H9 (cell line): ENCODE measurements at regions not wholly inside any gene's neighbourhood (a gene's known extent, or its start where the extent isn't known, plus 50 kb on each side); places are given as distances from the start of the nearest gene placed in this dataset.

Source experiments
- DNase-seq: peaks from one replicate; pipeline ENCODE4 v3.0.0-alpha.2; 2017
- H2AFZ ChIP-seq: one replicate; pipeline ENCODE4 v1.6.1; 2013; ENCODE audit warnings: mild to moderate bottlenecking, low read length, control low read depth, moderate library complexity
- H2AK5ac ChIP-seq: 2 replicates; pipeline ENCODE4 v1.6.1; 2013; ENCODE audit warnings: low read length, control low read depth, mixed read lengths; ENCODE audit not compliant: insufficient read length
- H2BK120ac ChIP-seq: one replicate; pipeline ENCODE4 v1.6.1; 2013; ENCODE audit warnings: low read depth, mild to moderate bottlenecking, low read length, control low read depth, inconsistent platforms; ENCODE audit not compliant: poor library complexity, severe bottlenecking
- H2BK12ac ChIP-seq: 2 replicates; pipeline ENCODE4 v1.6.1; 2013; ENCODE audit warnings: low read length, control low read depth, mixed read lengths, low read depth; ENCODE audit not compliant: insufficient read length
- H2BK15ac ChIP-seq: 2 replicates; pipeline ENCODE4 v1.6.1; 2013; ENCODE audit warnings: low read depth, low read length, control low read depth
- H2BK20ac ChIP-seq: one replicate; pipeline ENCODE4 v1.6.1; 2013; ENCODE audit warnings: low read depth, mild to moderate bottlenecking, low read length, control low read depth, inconsistent platforms; ENCODE audit not compliant: poor library complexity, severe bottlenecking
- H2BK5ac ChIP-seq: 2 replicates; pipeline ENCODE4 v1.6.1; 2013; ENCODE audit warnings: low read length, control low read depth, mixed read lengths; ENCODE audit not compliant: insufficient read length
- H3K14ac ChIP-seq: 2 replicates; pipeline ENCODE4 v1.6.1; 2013; ENCODE audit warnings: low read length, control low read depth; ENCODE audit not compliant: insufficient read depth
- H3K18ac ChIP-seq: 2 replicates; pipeline ENCODE4 v1.6.1; 2013; ENCODE audit warnings: low read depth, mild to moderate bottlenecking, mixed read lengths, low read length, control low read depth; ENCODE audit not compliant: insufficient read length
- H3K23ac ChIP-seq: 2 replicates; pipeline ENCODE4 v1.6.1; 2013; ENCODE audit warnings: low read length, control low read depth, mixed read lengths, low read depth; ENCODE audit not compliant: insufficient read length
- H3K23me2 ChIP-seq: 2 replicates; pipeline ENCODE4 v1.6.1; 2013; ENCODE audit warnings: low read depth, mild to moderate bottlenecking, mixed read lengths, low read length, control low read depth; ENCODE audit not compliant: insufficient read length, poor library complexity, severe bottlenecking
- H3K27ac ChIP-seq: 2 replicates; pipeline ENCODE4 v1.5.1; 2013; ENCODE audit warnings: low read length, control low read depth, mixed read lengths, low read depth; ENCODE audit not compliant: insufficient read length
- H3K27me3 ChIP-seq: 2 replicates; pipeline ENCODE4 v1.6.1; 2013; ENCODE audit warnings: low read length, control low read depth, inconsistent platforms; ENCODE audit not compliant: insufficient read depth
- H3K4ac ChIP-seq: 2 replicates; pipeline ENCODE4 v1.6.1; 2013; ENCODE audit warnings: low read depth, mild to moderate bottlenecking, control low read depth, inconsistent platforms, low read length, moderate library complexity
- H3K4me1 ChIP-seq: 2 replicates; pipeline ENCODE4 v1.6.1; 2013; ENCODE audit warnings: low read length, control low read depth, inconsistent platforms; ENCODE audit not compliant: insufficient read depth
- H3K4me2 ChIP-seq: 2 replicates; pipeline ENCODE4 v1.6.1; 2013; ENCODE audit warnings: low read length, control low read depth, mixed read lengths; ENCODE audit not compliant: insufficient read length, insufficient read depth
- H3K56ac ChIP-seq: 2 replicates; pipeline ENCODE4 v1.6.1; 2013; ENCODE audit warnings: low read depth, mild to moderate bottlenecking, mixed read lengths, low read length, control low read depth; ENCODE audit not compliant: insufficient read length
- H3K79me1 ChIP-seq: 2 replicates; pipeline ENCODE4 v1.6.1; 2013; ENCODE audit warnings: low read depth, mild to moderate bottlenecking, moderate library complexity, low read length, control low read depth, inconsistent platforms; ENCODE audit not compliant: insufficient read depth, poor library complexity, severe bottlenecking
- H3K79me2 ChIP-seq: 2 replicates; pipeline ENCODE4 v1.6.1; 2013; ENCODE audit warnings: low read length, control low read depth, inconsistent platforms; ENCODE audit not compliant: insufficient read depth
- H3K9ac ChIP-seq: 2 replicates; pipeline ENCODE4 v1.6.1; 2013; ENCODE audit warnings: low read length, control low read depth, mixed read lengths; ENCODE audit not compliant: insufficient read length; ENCODE audit errors: extremely low read depth
- H3K9me3 ChIP-seq: one replicate; pipeline ENCODE4 v1.6.1; 2013; ENCODE audit warnings: low read depth, low read length, inconsistent platforms; ENCODE audit not compliant: control insufficient read depth
- H3T11ph ChIP-seq: one replicate; pipeline ENCODE4 v1.6.1; 2013; ENCODE audit warnings: mild to moderate bottlenecking, low read length, control low read depth, inconsistent platforms
- H4K20me1 ChIP-seq: one replicate; pipeline ENCODE4 v1.6.1; 2013; ENCODE audit not compliant: control insufficient read depth, insufficient read length, insufficient read depth
- H4K5ac ChIP-seq: 2 replicates; pipeline ENCODE4 v1.6.1; 2013; ENCODE audit warnings: low read depth, mild to moderate bottlenecking, mixed read lengths, low read length, control low read depth; ENCODE audit not compliant: insufficient read length
- H4K8ac ChIP-seq: replicated peaks from 2 replicates; pipeline ENCODE4 v1.6.1; 2013; ENCODE audit warnings: low read length, control low read depth, mixed read lengths, low read depth; ENCODE audit not compliant: insufficient read length
- H4K91ac ChIP-seq: 2 replicates; pipeline ENCODE4 v1.6.1; 2013; ENCODE audit warnings: low read depth, mild to moderate bottlenecking, moderate library complexity, mixed read lengths, low read length, control low read depth; ENCODE audit not compliant: insufficient read length
- H3K27ac Mint-ChIP-seq, 3 experiments: 2 replicates in 2 of 3; 3 replicates in 1 of 3; pipeline ENCODE4 v1.8.0; 2020 to 2021; ENCODE audit warnings: mixed read lengths in 3 of 3, mild to moderate bottlenecking in 1 of 3, moderate library complexity in 1 of 3
- H3K27me3 Mint-ChIP-seq: 2 replicates; pipeline ENCODE4 v1.8.0; 2021; ENCODE audit warnings: low read depth, mild to moderate bottlenecking, moderate library complexity, mixed read lengths
- H3K36me3 Mint-ChIP-seq, 3 experiments: 2 replicates in 2 of 3; 3 replicates in 1 of 3; pipeline ENCODE4 v1.8.0; 2020 to 2021; ENCODE audit warnings: low read depth in 3 of 3, mixed read lengths in 3 of 3; ENCODE audit not compliant: insufficient read depth in 1 of 3
- H3K4me1 Mint-ChIP-seq, 2 experiments: 2 replicates each; pipeline ENCODE4 v1.8.0; 2020; ENCODE audit warnings: mixed read lengths in 2 of 2
- H3K4me3 Mint-ChIP-seq, 2 experiments: 2 replicates in 1 of 2; 3 replicates in 1 of 2; pipeline ENCODE4 v1.8.0; 2020 to 2021; ENCODE audit warnings: mild to moderate bottlenecking in 2 of 2, mixed read lengths in 2 of 2, moderate library complexity in 1 of 2
- H3K9me3 Mint-ChIP-seq, 2 experiments: 2 replicates in 1 of 2; 3 replicates in 1 of 2; pipeline ENCODE4 v1.8.0; 2020; ENCODE audit warnings: mild to moderate bottlenecking in 2 of 2, mixed read lengths in 2 of 2, moderate library complexity in 1 of 2
- CTCF ChIP-seq: fragments of 200-600 bp; sonication (generic); conservative IDR thresholded peaks from 3 replicates; pipeline ENCODE4 v1.8.0; 2021; ENCODE audit warnings: antibody characterized with exemption, mild to moderate bottlenecking
- WGBS: extraction: QIAGEN DNeasy Blood & Tissue Kit; methylation state at CpG from one replicate; pipeline ENCODE4 v1.1.7; 2013; ENCODE audit warnings: missing lambda C conversion rate, low lambda C conversion rate, mixed read lengths; ENCODE audit not compliant: insufficient read length; ENCODE audit errors: extremely low coverage; 5-methylcytosine and 5-hydroxymethylcytosine counted together

GRCh38 chr5:32522429-32523143 lies 62.8 kb upstream of the SUB1 start:
- H4K20me1 ChIP-seq: no peaks in the 10 kb centered on the region
- no peaks in the 10 kb centered on the region for H3K27me3 ChIP-seq
- no CpG with 5 or more reads among the region's 28 CpGs for WGBS
- H2AK5ac ChIP-seq: no peak overlapping the region
- peaks cover 0 to 4% of the 10 kb centered on the region in 2 experiments; a peak in 1 of 4 replicates for H3K4me1 Mint-ChIP-seq
- H2BK12ac ChIP-seq: no peak overlapping the region
- no peak overlapping the region for H4K5ac ChIP-seq
- no peak overlapping the region for H2BK5ac ChIP-seq
- no peak overlapping the region for H3K27ac Mint-ChIP-seq
- no peak overlapping the region for H2BK20ac ChIP-seq
- no peak overlapping the region for H4K91ac ChIP-seq
- no peaks in the 10 kb centered on the region for H3K4me1 ChIP-seq
- H3K56ac ChIP-seq: no peak overlapping the region
- no peak overlapping the region for H3K4ac ChIP-seq
- H2AFZ ChIP-seq: no peak overlapping the region
- H3T11ph ChIP-seq: no peak overlapping the region
- H3K79me2 ChIP-seq: no peaks in the 10 kb centered on the region
- no peak overlapping the region for H4K8ac ChIP-seq
- H3K23ac ChIP-seq: no peak overlapping the region
- H3K36me3 Mint-ChIP-seq: no peaks in the 10 kb centered on the region; a peak in 1 of 7 replicates
- H3K18ac ChIP-seq: no peak overlapping the region
- H3K23me2 ChIP-seq: no peaks in the 10 kb centered on the region
- H3K14ac ChIP-seq: no peak overlapping the region
- no peak overlapping the region for H3K4me2 ChIP-seq
- H3K9me3 ChIP-seq: no peaks in the 10 kb centered on the region
- H2BK120ac ChIP-seq: no peak overlapping the region
- no peaks in the 10 kb centered on the region for H3K9me3 Mint-ChIP-seq
- H3K4me3 Mint-ChIP-seq: no peak overlapping the region
- H3K79me1 ChIP-seq: no peaks in the 10 kb centered on the region
- TF ChIP-seq CTCF: no peak
- no peak overlapping the region for H2BK15ac ChIP-seq
- no peak for DNase-seq
- peaks cover 2% of the 10 kb centered on the region for H3K27me3 Mint-ChIP-seq
- no peak overlapping the region for H3K9ac ChIP-seq
- no peak overlapping the region for H3K27ac ChIP-seq
